HepG2 (cell line): ENCODE measurements at regions not wholly inside any gene's neighbourhood (a gene's known extent, or its start where the extent isn't known, plus 50 kb on each side); places are given as distances from the start of the nearest gene placed in this dataset.
"Not testable (repeated sequence)": the region's sequence is repeated elsewhere in the genome, so short reads cannot be mapped to it uniquely, and the experiment has no call there.

Source experiments
- ATF2 ChIP-seq: sonication (generic); formaldehyde crosslinking; IDR thresholded peaks from 2 replicates; pipeline ENCODE4 v1.4.0; 2020; ENCODE audit warnings: missing genetic modification reagents
- ATF7 ChIP-seq, 2 experiments: fragments of 450-650 bp in 1 of 2; sonication (generic) in 1 of 2; formaldehyde crosslinking in 1 of 2; IDR thresholded peaks; 2 replicates each; pipeline versions ENCODE4 v1.4.0 to v1.6.1; 2016 to 2020; ENCODE audit warnings: antibody characterized with exemption in 1 of 2, mild to moderate bottlenecking in 1 of 2, missing genetic modification reagents in 1 of 2
- EP300 ChIP-seq, 3 experiments: sonication (generic) in 1 of 3; formaldehyde crosslinking in 1 of 3; IDR thresholded peaks; 2 replicates each; pipeline versions ENCODE4 v1.5.1 to v1.6.1; 2011 to 2020; ENCODE audit warnings: low read depth in 2 of 3, low read length in 2 of 3, borderline replicate concordance in 1 of 3, improper control_type of control experiment in 1 of 3, mild to moderate bottlenecking in 1 of 3, missing genetic modification reagents in 1 of 3, moderate library complexity in 1 of 3
- HDAC2 ChIP-seq: sonication (generic); formaldehyde crosslinking; IDR thresholded peaks from 2 replicates; pipeline ENCODE4 v1.4.0; 2020; ENCODE audit warnings: missing genetic modification reagents
- MAZ ChIP-seq, 2 experiments: sonication (generic) in 1 of 2; formaldehyde crosslinking in 1 of 2; IDR thresholded peaks; 2 replicates each; pipeline versions ENCODE4 v1.5.0 to v1.6.1; 2012 to 2020; ENCODE audit warnings: low read depth in 2 of 2, mild to moderate bottlenecking in 2 of 2, borderline replicate concordance in 1 of 2, improper control_type of control experiment in 1 of 2, low read length in 1 of 2, missing genetic modification reagents in 1 of 2, moderate library complexity in 1 of 2
- POLR2A ChIP-seq, 2 experiments: IDR thresholded peaks; 2 replicates each; pipeline ENCODE4 v1.6.1; 2011; ENCODE audit warnings: low read depth in 2 of 2, low read length in 2 of 2, mild to moderate bottlenecking in 1 of 2, moderate library complexity in 1 of 2; ENCODE audit not compliant: insufficient read depth in 1 of 2
- TCF7L2 ChIP-seq: IDR thresholded peaks from 2 replicates; pipeline ENCODE4 v1.6.1; 2011; ENCODE audit warnings: mild to moderate bottlenecking, low read depth, low read length, moderate library complexity
- UBTF ChIP-seq: sonication (generic); formaldehyde crosslinking; IDR thresholded peaks from 2 replicates; pipeline ENCODE4 v1.4.0; 2020; ENCODE audit warnings: mild to moderate bottlenecking, missing genetic modification reagents
- ZFP41 ChIP-seq: sonication (generic); formaldehyde crosslinking; IDR thresholded peaks from 2 replicates; pipeline ENCODE4 v1.4.0; 2020; ENCODE audit warnings: mild to moderate bottlenecking, missing genetic modification reagents, borderline replicate concordance
- ZGPAT ChIP-seq: IDR thresholded peaks from 2 replicates; pipeline ENCODE4 v1.6.1; 2016; ENCODE audit warnings: mild to moderate bottlenecking
- ZNF282 ChIP-seq: fragments of 450-650 bp; IDR thresholded peaks from 2 replicates; pipeline ENCODE4 v1.6.1; 2018; ENCODE audit not compliant: partially characterized antibody
- ZNF770 ChIP-seq: sonication (generic); formaldehyde crosslinking; IDR thresholded peaks from 2 replicates; pipeline ENCODE4 v1.5.0; 2020; ENCODE audit warnings: mild to moderate bottlenecking, missing genetic modification reagents

GRCh38 chr17:16885204-16885603 lies 86.7 kb downstream of the TNFRSF13B start:
- not testable (repeated sequence) for TF ChIP-seq POLR2A (IDR thresholded peaks at IDR 0.05; ENCODE audit: insufficient read depth in 1 of 2, low read depth in 2 of 2, low read length in 2 of 2); ZNF770 (CRISPR knock-in tag); HDAC2; ZNF282; UBTF (CRISPR knock-in tag); ZGPAT (CRISPR knock-in tag); ATF7 (IDR thresholded peaks at IDR 0.05); ATF7 (CRISPR knock-in tag; IDR thresholded peaks at IDR 0.05); ATF2 (CRISPR knock-in tag); ZFP41 (CRISPR knock-in tag); EP300 (IDR thresholded peaks at IDR 0.05; ENCODE audit: low read depth in 2 of 2, low read length in 2 of 2); EP300 (CRISPR knock-in tag; IDR thresholded peaks at IDR 0.05; ENCODE audit: borderline replicate concordance); MAZ (IDR thresholded peaks at IDR 0.05; ENCODE audit: borderline replicate concordance, low read depth, low read length); MAZ (CRISPR knock-in tag; IDR thresholded peaks at IDR 0.05; ENCODE audit: low read depth); TCF7L2
